C4-2B (cell line): ENCODE measurements at regions not wholly inside any gene's neighbourhood (a gene's known extent, or its start where the extent isn't known, plus 50 kb on each side); places are given as distances from the start of the nearest gene placed in this dataset.
"Not testable (repeated sequence)": the region's sequence is repeated elsewhere in the genome, so short reads cannot be mapped to it uniquely, and the experiment has no call there.

Experiments
- H3K27ac ChIP-seq: fragments of 450-650 bp; 2 replicates; pipeline ENCODE4 v1.5.1; 2017
- ZFX ChIP-seq: fragments of 450-650 bp; IDR thresholded peaks from 2 replicates; pipeline ENCODE4 v1.6.1; 2017
- TF ChIP-seq, protein P1 (sequence below): fragments of 450-650 bp; conservative IDR thresholded peaks from 2 replicates; pipeline ENCODE4 v1.5.1; 2017; ENCODE audit warnings: mild to moderate bottlenecking

DNA sequence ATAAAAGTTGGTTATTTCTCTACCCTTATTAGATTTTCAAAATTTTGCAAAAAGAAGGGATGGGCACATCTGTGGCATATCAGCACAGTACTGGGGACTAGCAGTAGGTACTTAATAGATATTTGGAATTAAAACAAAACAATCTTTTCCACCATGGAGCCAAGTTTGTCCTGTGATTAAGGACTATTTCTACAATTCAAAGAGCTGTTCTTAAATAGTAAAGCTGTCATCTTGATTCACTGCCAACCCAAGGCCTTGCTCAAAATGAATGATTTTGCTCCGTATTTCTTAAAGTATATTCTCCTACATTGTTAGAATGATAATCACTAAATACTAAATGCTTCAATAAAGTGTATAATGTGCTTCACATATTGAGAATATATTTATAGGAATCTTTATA lies 169.9 kb downstream of the S1PR1 start:
- no peak overlapping the region for H3K27ac ChIP-seq
- TF ChIP-seq, protein P1, sequence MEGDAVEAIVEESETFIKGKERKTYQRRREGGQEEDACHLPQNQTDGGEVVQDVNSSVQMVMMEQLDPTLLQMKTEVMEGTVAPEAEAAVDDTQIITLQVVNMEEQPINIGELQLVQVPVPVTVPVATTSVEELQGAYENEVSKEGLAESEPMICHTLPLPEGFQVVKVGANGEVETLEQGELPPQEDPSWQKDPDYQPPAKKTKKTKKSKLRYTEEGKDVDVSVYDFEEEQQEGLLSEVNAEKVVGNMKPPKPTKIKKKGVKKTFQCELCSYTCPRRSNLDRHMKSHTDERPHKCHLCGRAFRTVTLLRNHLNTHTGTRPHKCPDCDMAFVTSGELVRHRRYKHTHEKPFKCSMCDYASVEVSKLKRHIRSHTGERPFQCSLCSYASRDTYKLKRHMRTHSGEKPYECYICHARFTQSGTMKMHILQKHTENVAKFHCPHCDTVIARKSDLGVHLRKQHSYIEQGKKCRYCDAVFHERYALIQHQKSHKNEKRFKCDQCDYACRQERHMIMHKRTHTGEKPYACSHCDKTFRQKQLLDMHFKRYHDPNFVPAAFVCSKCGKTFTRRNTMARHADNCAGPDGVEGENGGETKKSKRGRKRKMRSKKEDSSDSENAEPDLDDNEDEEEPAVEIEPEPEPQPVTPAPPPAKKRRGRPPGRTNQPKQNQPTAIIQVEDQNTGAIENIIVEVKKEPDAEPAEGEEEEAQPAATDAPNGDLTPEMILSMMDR, result no peak
- no peak for TF ChIP-seq ZFX

DNA sequence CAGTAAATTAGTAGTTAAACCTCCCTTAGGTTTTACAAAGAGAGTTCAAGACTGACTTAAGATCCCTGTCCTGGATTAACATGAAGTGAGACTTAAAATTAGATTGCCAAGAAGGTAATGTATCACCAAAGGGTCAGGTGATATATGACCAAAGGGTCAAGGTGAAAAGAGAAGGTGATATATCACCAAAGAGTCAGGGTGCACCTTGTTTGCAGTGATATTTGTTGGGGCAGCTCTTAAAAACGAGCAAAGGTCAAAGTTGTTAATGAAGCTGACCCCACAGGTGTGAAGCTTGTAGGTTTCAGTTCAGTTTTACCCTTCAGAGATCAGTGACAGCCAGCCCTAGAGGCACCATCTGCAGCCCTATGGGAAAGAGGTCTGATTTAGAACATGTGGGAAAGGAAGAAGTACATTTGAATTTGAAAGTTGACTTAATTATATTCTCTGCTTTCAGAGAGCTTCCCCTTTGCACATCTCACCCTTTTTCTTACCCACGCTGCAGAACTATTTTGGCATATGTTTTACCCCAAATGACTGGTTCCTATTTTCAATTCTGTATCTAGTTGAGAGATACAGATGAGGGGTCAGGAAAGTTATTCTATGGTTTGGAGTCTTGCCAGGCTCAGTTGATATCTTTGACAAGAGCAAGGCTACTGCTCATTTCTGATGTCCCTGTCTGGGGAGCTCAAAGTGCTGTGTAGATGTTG lies 170.8 kb downstream of the S1PR1 start:
- TF ChIP-seq, protein P1, result no peak
- no peak for TF ChIP-seq ZFX
- no peak overlapping the region for H3K27ac ChIP-seq

DNA sequence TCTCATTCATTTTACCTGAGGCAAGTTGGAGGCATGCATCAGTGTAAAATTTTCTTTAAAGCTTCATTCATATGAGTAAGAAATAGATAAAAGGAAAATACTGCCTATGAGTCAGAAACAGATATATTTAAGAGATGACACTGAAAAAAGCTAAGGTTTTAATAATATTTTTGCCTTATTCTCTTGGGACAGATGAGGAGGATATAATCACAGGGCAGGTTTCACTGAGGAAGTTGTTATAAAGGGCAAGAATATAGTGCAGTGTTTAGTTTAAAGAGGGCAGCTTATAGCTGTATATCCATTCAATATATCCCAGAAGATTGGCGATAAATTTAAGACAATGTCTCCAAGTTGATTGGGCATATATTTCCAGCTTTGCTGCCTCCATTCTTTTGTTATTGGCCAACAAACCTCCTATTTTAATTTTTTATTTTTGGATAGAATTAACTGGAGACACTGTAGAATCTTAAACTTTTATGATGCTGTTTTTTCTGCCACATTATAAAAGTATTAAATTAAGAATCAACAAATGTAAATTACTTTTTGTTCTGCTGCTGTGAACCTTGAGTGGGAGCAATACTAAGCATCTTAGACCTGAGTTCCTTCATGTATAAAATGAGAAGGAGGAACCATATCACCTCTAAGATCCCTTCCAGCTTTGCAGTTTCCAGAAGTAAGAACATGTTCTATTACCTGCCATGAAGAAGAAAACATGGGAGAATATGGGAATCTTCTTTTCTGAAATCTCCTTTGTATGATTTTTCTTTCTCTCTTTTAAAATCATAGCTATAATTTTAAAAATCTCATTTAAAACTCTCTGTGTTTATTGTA lies 171.6 kb downstream of the S1PR1 start:
- TF ChIP-seq, protein P1, result no peak
- TF ChIP-seq ZFX, result no peak
- H3K27ac ChIP-seq, result no peak overlapping the region

DNA sequence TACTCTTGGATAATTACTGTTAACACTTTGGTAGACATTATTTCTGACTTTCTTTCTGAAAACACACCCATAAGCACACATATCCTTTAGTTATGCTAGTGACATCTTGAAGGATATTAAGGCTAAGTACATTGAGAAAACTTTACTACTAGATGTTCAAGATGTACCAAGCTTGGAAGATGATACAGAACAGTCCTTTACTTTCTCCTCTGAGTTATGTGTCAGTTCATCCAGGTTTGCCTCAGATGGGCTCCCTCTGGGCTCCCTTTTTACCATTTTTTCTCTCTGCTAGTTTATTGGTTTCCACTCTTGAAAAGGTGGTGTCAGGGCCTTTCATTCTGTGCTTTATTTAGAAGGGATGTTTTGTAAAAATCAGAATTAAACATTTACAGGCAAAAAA lies 172.3 kb downstream of the S1PR1 start:
- TF ChIP-seq ZFX, result no peak
- TF ChIP-seq, protein P1, result no peak
- no peak overlapping the region for H3K27ac ChIP-seq

- TF ChIP-seq, protein P1, result no peak
- H3K27ac ChIP-seq, result no peak overlapping the region
Observed at GRCh38 chr1:101410048-101410878, 173.4 kb downstream of the S1PR1 start.

DNA sequence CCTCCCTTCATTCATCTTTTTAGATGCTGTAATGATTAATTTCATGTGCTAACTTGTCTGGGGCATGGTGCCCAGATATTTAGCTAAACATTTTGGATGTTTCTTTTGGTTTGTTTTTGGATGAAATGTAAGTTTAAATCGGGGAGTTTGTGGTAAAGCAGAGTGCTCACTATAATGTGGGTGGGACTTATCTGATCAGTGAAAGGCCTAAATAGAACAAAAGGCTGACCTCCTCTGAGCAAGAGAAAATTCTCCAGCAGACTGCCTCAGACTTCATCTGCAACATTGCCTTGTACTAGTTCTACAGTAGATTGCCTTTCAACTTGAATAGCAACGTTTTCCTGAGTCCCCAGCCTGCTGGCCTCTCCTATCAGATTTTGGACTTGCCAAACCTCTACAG lies 183.6 kb downstream of the S1PR1 start:
- TF ChIP-seq ZFX, result no peak
- TF ChIP-seq, protein P1, result no peak
- H3K27ac ChIP-seq, result no peak overlapping the region

GRCh38 chr1:101428083-101428482 lies 191.3 kb downstream of the S1PR1 start:
- not testable (repeated sequence) for H3K27ac ChIP-seq
